ENCODE measurements at regions not wholly inside any gene's neighbourhood (a gene's known extent, or its start where the extent isn't known, plus 50 kb on each side); places are given as distances from the start of the nearest gene placed in this dataset.

DNA sequence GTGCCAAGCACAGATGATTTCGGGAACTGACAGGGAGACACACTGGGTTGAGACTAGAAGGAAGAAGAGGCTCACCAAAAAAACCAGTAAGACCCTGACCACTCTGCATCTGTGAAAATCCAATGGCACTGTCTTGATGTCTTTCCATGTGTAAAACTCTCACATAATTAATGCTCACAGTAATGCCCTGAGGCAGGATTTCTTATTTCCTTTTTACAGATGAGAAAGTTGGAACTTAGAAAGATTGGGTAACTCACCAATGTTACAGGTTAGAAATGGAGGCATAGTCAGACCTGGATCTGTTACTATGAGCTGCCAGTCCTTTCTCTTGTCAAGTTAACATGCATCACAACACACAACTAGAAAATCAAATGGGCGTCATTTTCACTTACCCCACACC lies 151.0 kb upstream of the MCHR2 start:
- ChIA-PET CTCF (no interaction called here), POLR2A (ENCODE audit: unreplicated experiment) (interaction anchor here (0.7 kb wide), 1 partner anchor 890 kb away, joined by 3 read pairs; no protein-coding TSS in a partner anchor)
- intact Hi-C loops (cut with micrococcal nuclease; ENCODE audit: unreplicated experiment): no loop called here
- Histone ChIP-seq H2AFZ (no peak overlapping the region), H3K4me1 (replicated peaks; ENCODE audit: insufficient read depth) (no peaks in the 10 kb centered on the region), H3K9me3 (ENCODE audit: insufficient read depth, low read depth) (no peaks in the 10 kb centered on the region), H3K79me2 (ENCODE audit: low read depth) (no peaks in the 10 kb centered on the region), H3K4me3 (no peak overlapping the region), H3K9me2 (ENCODE audit: insufficient read depth) (0 out of 2 replicates have a peak, but pooled peaks cover 6% of the 10 kb centered on the region), H4K20me1 (ENCODE audit: insufficient read depth) (no peaks in the 10 kb centered on the region), H3K27ac (no peak overlapping the region), H3F3A (ENCODE audit: insufficient read depth, low read depth) (no peaks in the 10 kb centered on the region), H3K4me2 (no peak overlapping the region), H3K27me3 (ENCODE audit: insufficient read depth, low read depth) (no peaks in the 10 kb centered on the region), H3K36me3 (ENCODE audit: low read depth) (no peaks in the 10 kb centered on the region)
- TF ChIP-seq EZH2 (IDR thresholded peaks at IDR 0.05; ENCODE audit: low read depth): no peak
- TF ChIP-seq, protein P1, sequence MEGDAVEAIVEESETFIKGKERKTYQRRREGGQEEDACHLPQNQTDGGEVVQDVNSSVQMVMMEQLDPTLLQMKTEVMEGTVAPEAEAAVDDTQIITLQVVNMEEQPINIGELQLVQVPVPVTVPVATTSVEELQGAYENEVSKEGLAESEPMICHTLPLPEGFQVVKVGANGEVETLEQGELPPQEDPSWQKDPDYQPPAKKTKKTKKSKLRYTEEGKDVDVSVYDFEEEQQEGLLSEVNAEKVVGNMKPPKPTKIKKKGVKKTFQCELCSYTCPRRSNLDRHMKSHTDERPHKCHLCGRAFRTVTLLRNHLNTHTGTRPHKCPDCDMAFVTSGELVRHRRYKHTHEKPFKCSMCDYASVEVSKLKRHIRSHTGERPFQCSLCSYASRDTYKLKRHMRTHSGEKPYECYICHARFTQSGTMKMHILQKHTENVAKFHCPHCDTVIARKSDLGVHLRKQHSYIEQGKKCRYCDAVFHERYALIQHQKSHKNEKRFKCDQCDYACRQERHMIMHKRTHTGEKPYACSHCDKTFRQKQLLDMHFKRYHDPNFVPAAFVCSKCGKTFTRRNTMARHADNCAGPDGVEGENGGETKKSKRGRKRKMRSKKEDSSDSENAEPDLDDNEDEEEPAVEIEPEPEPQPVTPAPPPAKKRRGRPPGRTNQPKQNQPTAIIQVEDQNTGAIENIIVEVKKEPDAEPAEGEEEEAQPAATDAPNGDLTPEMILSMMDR (conservative IDR thresholded peaks at IDR 0.05): no peak
- no TSS peak for BruUV-seq (replicated peaks)
- DNase-seq: no peak

DNA sequence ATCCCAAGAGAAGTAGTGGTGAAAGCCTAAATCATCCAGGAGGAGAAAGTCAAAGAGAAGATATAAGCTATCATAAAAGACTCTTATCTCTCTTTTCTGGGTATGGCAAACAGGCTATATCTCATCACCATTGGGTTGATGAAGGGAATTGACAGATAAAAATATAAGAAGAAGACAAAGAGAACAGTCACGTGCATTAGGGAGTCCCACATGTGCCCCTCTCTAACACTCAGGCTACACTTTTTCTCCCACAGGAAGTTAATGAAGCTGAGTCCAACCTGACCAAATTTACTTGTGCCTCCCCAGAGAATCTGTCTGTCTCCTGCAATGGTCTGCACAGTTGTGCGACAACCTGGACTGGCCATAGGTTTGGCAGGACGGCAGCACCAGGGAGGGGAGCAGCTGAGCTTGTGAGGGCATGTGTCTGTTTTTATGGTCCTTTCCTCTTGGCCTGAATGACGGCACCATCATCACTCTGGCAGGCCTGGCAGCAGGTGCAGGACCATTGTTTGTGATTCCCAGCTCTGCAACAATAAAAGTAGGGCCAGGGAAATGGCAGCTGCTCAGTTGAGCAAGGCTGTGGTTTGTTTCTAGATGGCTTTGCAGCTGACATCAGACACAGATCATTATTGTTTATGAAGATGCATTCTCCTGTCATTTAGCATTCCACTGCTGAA lies 144.5 kb upstream of the MCHR2 start:
- Histone ChIP-seq H3K4me3 (no peak overlapping the region), H3K36me3 (ENCODE audit: low read depth) (no peaks in the 10 kb centered on the region), H3K27me3 (ENCODE audit: insufficient read depth, low read depth) (no peaks in the 10 kb centered on the region), H3K4me1 (replicated peaks; ENCODE audit: insufficient read depth) (no peaks in the 10 kb centered on the region), H3K27ac (no peak overlapping the region), H3K79me2 (ENCODE audit: low read depth) (no peaks in the 10 kb centered on the region), H2AFZ (no peak overlapping the region), H3F3A (ENCODE audit: insufficient read depth, low read depth) (no peaks in the 10 kb centered on the region), H4K20me1 (ENCODE audit: insufficient read depth) (no peaks in the 10 kb centered on the region), H3K9me2 (ENCODE audit: insufficient read depth) (no peaks in the 10 kb centered on the region), H3K4me2 (no peak overlapping the region), H3K9me3 (ENCODE audit: insufficient read depth, low read depth) (no peaks in the 10 kb centered on the region)
- ChIA-PET CTCF (no interaction called here), POLR2A (ENCODE audit: unreplicated experiment) (no interaction called here)
- TF ChIP-seq EZH2 (IDR thresholded peaks at IDR 0.05; ENCODE audit: low read depth): no peak
- TF ChIP-seq, protein P1 (conservative IDR thresholded peaks at IDR 0.05): no peak
- DNase-seq: no peak
- intact Hi-C loops (cut with micrococcal nuclease; ENCODE audit: unreplicated experiment): no loop called here
- no TSS peak for BruUV-seq (replicated peaks)

DNA sequence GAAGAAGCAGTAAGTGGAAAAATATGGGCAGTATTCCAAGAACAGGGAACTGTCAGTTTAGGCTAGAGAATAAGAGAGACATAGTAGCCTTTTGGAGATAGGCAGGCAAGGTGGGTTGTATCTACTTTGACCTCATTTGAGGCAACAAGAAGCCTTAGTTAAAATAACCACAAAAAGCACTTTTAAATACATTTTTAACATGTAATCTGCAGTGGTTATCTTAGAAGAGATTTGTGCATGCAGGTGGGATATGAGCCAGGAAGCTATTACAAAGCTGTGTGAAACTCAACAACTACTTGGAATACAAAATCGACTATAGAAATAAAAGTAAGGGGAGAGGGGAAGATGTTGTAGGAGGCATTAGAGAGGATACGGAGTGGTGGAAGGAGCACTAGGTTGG lies 143.7 kb upstream of the MCHR2 start:
- TF ChIP-seq, protein P1 (conservative IDR thresholded peaks at IDR 0.05): no peak
- no peak for TF ChIP-seq EZH2 (IDR thresholded peaks at IDR 0.05; ENCODE audit: low read depth)
- Histone ChIP-seq H3K9me3 (ENCODE audit: insufficient read depth, low read depth) (0 out of 2 replicates have a peak, but pooled peaks cover 2% of the 10 kb centered on the region), H3K36me3 (ENCODE audit: low read depth) (no peaks in the 10 kb centered on the region), H3K4me3 (no peak overlapping the region), H4K20me1 (ENCODE audit: insufficient read depth) (no peaks in the 10 kb centered on the region), H3K27ac (no peak overlapping the region), H3K4me2 (no peak overlapping the region), H3K79me2 (ENCODE audit: low read depth) (no peaks in the 10 kb centered on the region), H2AFZ (no peak overlapping the region), H3K4me1 (replicated peaks; ENCODE audit: insufficient read depth) (no peaks in the 10 kb centered on the region), H3K9me2 (ENCODE audit: insufficient read depth) (peaks cover 3% of the 10 kb centered on the region; the same call in 1 of the 2 replicates), H3K27me3 (ENCODE audit: insufficient read depth, low read depth) (no peaks in the 10 kb centered on the region), H3F3A (ENCODE audit: insufficient read depth, low read depth) (no peaks in the 10 kb centered on the region)
- BruUV-seq (replicated peaks): no TSS peak
- ChIA-PET POLR2A (ENCODE audit: unreplicated experiment) (no interaction called here), CTCF (no interaction called here)
- DNase-seq: no peak
- intact Hi-C loops (cut with micrococcal nuclease; ENCODE audit: unreplicated experiment): no loop called here
